ENCODE measurements at regions not wholly inside any gene's neighbourhood (a gene's known extent, or its start where the extent isn't known, plus 50 kb on each side); places are given as distances from the start of the nearest gene placed in this dataset.
"Not testable (repeated sequence)": the region's sequence is repeated elsewhere in the genome, so short reads cannot be mapped to it uniquely, and the experiment has no call there.

DNA sequence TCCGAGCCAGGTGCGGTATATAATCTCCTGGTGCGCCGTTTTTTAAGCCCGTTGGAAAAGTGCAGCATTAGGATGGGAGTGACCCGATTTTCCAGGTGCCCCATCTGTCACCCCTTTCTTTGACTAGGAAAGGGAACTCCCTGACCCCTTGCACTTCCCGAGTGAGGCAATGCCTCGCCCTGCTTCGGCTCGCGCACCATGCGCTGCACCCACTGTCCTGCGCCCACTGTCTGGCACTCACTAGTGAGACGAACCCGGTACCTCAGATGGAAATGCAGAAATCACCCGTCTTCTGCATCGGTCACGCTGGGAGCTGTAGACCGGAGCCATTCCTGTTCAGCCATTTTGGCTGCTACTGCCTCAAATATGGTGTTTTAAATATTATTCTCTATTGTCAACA is 198.0 kb downstream of the MEIS1 start:
- DNase-seq: not testable (repeated sequence)

DNA sequence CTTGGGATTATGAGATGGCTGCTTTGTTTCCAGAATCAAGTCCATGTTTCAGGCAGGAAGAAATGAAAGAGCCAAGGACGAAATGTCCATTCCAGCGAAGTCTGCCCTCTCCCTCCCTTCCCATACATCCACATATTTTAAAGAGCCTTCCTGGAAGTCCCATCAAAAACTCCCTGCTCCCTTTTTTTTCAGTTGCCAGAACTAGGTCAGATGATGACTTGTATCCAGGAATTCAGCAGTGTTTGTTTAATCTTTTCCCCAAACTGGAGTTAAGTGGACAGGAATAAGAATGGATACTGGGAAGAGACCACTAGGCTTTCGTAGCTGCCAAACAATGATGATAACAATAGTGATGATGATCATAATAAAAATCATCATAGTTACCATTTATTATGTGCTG is 198.7 kb downstream of the MEIS1 start:
- DNase-seq: no peak

DNA sequence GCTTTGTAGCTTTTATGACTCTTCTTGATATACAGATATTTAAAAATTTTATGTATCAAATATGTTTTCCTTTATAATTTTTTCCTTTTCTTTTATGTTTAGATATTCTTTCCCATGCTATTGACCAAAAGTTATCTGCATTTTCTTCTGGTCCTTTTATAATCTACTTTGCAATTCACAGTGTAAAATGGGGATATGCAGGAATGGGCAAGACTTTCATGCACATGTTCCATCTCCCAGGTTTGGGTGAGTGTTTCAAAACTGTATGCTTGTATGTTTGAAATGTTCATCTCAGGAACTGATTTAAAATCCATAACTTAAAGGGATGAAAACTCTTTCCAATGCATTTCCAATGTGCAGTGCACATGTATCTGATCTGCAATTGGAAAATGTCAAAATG is 199.9 kb downstream of the MEIS1 start:
- no peak for DNase-seq

DNA sequence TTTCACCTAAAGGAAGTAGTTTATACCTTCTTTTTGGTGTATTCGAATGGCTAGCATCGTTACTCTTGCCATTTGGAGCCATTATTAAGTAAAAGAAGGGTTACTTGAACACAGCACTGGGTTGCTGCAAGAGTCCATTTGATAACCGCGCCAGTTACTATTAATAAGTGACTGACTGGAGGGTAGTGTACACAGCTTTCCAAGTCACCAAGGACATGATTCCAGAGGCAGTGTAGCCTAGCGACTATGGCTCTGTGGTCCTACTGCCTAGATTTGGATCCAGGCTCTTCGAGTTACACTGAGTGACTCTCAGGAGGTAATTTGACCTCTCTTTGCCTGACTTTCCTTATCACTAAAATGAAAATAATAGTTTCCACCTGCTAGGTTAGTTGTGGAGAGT is 206.8 kb downstream of the MEIS1 start:
- no peak for DNase-seq

- DNase-seq: not testable (repeated sequence)
Measured at GRCh38 chr2:66648081-66648480, 213.2 kb downstream of the MEIS1 start.

DNA sequence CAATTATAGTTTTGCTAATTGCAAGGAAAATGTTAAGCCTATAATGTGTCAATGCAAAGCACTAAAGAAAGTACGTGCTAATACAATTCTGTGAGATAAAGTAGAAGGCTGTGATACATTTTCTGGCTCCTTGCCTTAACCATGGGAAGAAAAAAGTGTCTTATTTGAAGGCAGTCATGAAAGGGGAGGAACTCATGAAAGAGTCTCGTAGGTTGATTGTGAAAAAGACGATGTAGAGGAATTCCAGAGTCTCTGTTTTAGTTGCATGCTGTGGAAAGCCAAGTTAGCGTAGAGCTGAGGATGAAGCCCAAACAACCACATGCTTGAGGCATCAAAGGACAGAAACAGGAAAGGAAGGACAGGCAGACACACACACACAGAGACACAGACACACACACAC is 214.1 kb downstream of the MEIS1 start:
- no peak for DNase-seq

GRCh38 chr2:66651295-66651694 is 216.4 kb downstream of the MEIS1 start:
- no peak for DNase-seq

- no peak for DNase-seq
Measured at GRCh38 chr2:66660804-66661203, 225.9 kb downstream of the MEIS1 start.

DNA sequence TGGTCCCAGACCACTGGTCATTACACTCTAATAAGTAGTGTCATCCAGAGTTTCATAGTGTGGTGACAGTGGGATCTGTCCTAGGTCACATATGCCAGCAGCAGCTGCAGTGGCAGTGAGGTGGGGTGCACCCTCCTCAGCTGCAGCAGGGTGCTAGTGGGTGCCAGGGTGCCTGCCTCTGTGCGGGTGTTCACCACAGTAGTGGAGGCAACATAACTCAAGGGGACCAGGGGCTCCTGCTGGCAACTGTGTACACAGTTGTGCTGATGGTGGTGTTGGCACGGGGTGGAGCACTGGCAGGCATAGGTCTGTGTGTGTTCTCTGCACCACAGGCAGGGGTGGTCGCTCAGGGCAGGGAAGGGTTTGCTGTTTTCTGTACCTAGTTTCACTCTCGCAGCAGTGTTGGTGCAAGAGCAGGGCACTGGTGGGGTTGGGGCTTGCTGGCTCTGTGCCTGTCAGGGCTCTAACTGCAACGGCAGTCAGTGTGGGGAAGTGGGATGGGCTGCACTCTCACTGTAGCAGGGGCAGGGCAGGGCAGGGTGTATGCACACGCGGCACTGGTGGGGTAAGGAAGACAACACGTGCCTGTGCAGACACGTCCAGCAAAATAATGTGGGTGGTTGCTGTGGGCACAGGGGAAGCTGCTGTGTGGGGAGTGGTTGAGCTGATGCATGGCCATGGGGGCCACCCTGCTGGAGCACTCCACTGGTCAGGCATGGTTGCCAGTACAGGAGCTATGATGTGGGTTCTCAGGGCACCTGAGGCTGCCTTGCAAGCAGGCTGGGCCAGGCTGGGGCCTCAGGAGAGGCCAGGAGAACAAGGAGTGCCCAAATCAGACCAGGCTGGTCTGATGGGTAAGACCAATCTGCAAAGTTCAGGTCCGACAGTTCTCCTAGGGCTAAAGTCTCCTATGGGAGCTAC is 226.6 kb downstream of the MEIS1 start:
- DNase-seq: no peak

- no peak for DNase-seq
Measured at GRCh38 chr2:66665124-66665984, 230.4 kb downstream of the MEIS1 start.

GRCh38 chr2:66667301-66667700 is 232.4 kb downstream of the MEIS1 start:
- no peak for DNase-seq

GRCh38 chr2:66673286-66673685 is 238.4 kb downstream of the MEIS1 start:
- no peak for DNase-seq

DNA sequence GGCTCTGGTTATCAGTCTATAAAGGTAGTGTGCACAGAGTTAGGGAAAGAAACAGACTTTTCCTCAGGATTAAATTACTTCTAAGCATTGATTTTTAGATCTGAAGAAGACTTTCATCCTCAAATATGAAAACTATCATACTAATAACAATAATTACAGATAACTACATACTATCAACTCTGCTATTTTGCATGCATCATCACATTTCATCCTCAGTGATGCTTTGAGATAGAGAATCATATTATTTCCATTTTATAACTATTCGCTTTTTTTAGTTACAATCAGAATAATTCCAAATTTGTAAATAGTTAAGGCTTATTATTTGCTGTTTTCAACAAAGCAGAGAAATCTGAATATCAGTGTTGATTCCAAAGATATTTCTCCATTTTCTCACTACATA is 239.2 kb downstream of the MEIS1 start:
- DNase-seq: no peak

DNA sequence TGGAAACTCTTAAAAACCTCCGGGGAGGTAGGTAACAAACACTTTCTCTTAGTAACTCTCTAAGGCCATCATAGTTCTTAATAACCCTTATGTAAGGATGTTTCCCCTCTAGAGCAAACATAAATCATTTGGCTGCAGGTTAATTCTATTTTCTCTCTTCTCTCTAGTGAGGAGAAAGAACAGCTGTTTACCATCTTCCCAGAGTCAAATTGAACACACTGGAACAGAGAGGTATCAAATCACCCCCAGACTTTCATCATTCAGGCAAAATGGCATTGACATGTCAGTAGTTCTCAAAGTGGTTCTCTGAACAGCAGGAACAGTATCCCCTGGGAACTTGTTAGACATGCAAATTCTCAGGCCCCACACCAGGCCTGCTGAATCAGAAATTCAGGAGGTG is 240.7 kb downstream of the MEIS1 start:
- no peak for DNase-seq

GRCh38 chr2:66679442-66679841 is 244.5 kb downstream of the MEIS1 start:
- no peak for DNase-seq

DNA sequence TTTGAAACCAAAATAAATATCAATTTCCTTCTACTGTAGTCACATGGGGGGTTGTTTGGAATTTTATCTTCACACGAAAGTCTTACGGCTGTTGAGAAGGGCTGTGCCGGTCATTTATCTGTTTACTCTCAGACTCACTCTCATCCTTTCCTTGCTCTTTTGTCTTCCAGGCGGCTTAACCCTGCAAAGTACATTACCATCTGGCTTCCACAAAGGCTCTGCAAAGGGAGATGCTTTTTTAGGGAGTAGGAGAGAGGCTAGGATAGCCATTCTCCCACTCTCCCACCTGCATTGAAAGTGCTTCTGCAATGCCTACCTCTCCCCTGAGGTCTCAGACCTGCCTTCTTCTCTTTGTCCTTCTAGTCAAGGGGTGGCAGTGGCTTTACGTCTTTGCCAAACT is 247.6 kb downstream of the MEIS1 start:
- peak; percentile 36 for DNase-seq

DNA sequence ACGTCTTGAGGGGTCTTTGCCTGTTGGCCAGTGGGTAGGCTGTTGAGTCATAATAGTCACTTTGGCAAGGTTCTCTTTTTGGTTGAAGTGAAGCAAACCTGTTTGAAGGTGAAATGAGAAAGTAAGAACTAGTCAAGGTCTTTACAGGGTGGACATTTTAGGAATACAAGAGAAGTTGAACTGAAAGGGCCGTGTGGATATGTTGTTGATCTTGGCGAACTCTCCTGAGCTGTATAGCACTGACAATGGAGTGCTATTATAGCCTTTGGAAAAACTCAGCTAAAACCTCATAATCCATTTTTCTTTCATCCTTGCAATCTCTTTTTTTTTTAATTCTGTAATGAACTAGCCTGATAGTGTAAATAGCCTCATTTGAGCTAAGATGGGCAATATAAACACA is 248.1 kb downstream of the MEIS1 start:
- no peak for DNase-seq

GRCh38 chr2:66683599-66683998 is 248.7 kb downstream of the MEIS1 start:
- no peak for DNase-seq

DNA sequence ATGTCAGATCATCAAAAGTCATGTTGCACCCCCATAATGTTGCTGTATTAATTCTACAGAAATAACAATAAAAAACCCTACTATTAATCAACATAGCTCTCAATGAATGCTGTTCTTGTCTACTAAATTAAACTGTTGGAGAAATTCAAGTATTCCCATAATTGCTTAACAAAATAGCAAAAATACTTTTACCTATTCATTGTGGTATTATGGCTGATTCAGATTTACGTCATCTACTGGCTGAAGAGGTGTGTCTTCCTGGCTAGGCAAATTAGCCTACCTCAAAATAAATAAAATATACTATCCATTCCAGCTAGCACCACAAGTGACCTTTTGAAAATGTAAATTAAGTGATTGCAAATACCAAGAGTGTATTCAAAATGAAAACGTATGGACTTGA is 249.4 kb downstream of the MEIS1 start:
- DNase-seq: no peak

DNA sequence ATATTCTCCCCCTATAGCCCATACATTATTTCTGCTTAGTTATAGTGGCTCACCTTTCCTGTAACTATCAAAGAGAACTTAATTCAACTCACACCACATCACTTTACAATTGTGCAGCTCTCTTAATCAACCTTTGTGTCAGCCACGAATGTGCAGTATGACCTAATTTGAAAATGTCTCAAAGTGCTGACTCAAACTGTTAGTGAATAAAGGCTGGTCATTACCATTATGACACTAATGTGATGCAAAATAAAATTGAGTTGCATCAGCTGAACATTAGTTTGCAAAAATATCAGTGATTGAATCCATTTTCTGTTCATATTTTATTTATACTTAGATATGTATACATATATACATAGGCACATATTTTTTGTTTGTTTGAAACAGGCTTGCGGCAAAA is 251.8 kb downstream of the MEIS1 start:
- DNase-seq: no peak

DNA sequence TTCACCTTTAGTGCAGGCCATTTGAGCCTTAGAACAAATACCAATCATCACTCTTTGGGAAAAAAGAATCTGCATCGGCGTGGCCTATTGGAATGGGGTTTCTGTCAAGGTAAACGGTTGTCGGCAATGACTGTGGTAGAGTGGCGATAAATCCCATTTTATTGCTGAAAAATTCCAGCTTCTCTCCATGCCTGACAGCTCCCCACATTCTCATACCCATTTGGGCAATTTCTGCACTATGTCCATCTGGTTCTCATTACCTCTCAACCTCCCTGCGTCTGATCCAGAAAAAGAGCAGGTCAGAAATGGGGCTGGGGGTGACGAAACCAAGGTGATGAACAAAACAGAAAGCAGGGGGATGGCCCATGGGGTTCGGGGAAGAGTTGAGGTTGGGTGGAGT is 254.0 kb downstream of the MEIS1 start:
- DNase-seq: no peak

GRCh38 chr2:66689456-66690051 is 254.6 kb downstream of the MEIS1 start:
- DNase-seq: no peak
